ENCODE measurements at regions not wholly inside any gene's neighbourhood (a gene's known extent, or its start where the extent isn't known, plus 50 kb on each side); places are given as distances from the start of the nearest gene placed in this dataset.

DNA sequence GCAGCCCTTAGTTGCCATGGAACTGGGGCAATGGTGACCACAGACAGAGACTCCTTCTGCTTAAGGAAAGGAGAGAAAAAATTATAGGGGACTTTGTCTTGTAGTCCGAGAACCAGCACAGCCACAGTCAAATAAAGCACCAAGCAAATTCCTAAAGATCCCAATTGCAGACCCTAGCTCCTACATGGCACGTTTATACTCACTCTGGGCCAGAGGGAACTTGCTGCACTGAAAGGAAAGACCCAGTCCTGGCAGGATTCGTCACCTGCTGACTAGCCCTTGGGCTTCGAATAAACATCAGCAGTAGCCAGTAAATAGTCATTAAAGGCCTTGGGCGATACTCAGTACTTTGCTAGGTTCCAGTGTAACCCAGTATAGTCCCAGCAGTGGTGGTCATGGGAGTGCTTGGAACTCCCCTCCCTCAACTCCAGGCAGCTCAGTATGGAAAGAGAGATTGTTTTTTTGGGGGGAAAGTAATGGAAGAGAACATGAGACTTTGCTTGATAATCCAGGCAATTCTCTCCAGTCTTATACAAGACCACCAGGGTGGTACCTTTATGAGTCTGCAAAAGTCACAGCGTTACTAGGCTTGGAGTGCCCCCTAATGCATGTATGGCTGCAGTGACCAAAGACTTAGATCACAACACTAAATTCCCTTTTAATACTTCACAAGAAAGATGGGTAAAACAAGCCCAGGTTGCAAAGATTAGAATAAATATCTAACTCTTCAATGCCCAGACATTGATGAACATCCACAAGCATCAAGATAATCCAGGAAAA lies 66.4 kb upstream of the AGTR1 start:
- no peak for DNase-seq (ENCODE audit: low spot score)

- no peak for DNase-seq (ENCODE audit: low spot score)
These were observed 56.0 kb upstream of the AGTR1 start for GRCh38 chr3:148641722-148642121.

DNA sequence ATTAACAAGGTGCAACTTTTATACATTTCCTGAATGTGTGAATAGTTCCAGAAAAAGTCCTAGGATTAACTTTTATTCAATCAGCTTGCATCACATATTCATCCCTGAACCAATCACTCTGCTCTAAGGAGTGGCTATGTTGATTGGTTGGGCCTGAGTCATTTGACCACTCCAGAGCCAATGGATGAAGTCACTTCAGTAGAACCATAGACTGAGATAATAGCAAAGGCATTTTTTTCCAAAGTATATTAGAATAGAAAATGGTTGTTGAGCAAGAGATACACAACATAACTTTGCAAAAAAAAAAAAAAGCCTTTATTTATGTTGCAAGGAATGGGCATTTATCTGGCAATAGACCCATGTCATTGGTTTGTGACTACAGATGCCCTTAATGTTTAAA lies 55.5 kb upstream of the AGTR1 start:
- DNase-seq (ENCODE audit: low spot score), result no peak

- DNase-seq (ENCODE audit: low spot score), result no peak
These were observed 55.1 kb upstream of the AGTR1 start for GRCh38 chr3:148642616-148643015.

GRCh38 chr3:148643389-148643840 lies 54.3 kb upstream of the AGTR1 start:
- no peak for DNase-seq (ENCODE audit: low spot score)

- no peak for DNase-seq (ENCODE audit: low spot score)
These were observed 51.5 kb upstream of the AGTR1 start for GRCh38 chr3:148646126-148646665.

Data from mucosa of gallbladder (tissue), 1 donor.